HCEC 1CT (cell line): ENCODE measurements at regions not wholly inside any gene's neighbourhood (a gene's known extent, or its start where the extent isn't known, plus 50 kb on each side); places are given as distances from the start of the nearest gene placed in this dataset.

Source experiments
- DNase-seq: peaks from one replicate; pipeline ENCODE4 v3.0.0-alpha.2; 2017

DNA sequence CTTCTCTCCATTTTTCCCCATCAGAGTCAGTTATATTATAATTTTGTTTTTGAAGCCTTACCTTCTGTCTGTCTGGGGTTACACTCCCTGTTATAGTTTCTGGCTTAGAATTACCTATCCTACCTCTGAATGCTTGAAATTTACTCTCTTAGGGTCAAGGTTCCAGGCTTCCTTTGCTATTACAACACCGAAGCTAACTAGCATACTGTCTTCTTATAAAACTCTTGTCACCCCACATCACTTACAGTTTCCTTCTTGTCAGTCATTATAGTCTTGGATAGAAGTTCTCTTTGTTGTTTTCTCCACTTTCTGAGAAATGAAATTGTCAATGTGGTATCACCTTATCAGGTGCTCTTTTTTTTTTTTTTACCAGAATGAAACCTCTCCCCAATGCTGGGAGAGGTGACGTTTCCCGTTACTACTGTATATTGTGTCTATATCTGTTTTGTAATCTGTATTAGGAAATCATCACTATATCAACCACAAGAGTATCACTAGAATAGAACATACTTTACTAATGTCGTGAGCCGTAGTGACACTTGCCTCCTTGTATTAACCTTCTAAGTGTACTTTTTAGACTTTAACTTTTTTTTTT is 69.2 kb upstream of the PSMA6 start:
- DNase-seq = no peak

DNA sequence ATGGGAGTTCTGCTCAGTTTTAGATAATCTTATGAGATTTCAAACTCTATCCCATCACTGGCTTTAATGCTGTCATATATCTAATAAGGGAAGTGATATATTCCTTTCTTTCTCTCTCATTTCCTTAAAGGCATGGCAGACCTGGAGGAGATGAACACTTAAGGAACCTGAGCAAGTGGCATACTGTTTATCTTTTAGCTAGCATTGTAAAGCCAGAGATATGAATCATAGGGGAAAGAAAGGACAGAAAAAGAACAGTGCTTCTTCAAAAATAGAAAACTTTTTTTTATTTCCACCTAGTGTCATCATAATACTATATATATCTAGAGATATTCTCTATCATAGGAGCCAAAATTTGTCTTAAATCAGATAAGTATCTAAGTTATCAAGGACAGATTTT is 68.3 kb upstream of the PSMA6 start:
- DNase-seq = no peak

DNA sequence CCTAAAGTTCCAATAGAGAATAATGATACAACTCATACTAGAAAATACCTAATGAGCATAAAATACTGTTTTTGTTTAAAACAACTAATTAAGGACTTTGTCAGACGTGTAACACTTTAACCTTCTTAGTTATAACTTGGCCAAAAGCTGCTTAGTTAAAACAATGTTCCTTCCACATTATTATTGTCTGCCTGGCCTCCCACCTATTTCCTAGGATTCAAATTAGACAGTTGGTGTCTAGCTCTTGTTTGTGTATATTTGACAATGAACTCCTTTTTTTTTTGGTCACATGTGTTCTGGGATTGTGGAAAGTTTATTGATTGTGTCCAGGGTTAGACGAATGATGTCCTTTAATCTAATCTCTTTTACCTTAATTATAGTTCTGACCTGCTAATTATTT is 67.6 kb upstream of the PSMA6 start:
- DNase-seq = no peak

DNA sequence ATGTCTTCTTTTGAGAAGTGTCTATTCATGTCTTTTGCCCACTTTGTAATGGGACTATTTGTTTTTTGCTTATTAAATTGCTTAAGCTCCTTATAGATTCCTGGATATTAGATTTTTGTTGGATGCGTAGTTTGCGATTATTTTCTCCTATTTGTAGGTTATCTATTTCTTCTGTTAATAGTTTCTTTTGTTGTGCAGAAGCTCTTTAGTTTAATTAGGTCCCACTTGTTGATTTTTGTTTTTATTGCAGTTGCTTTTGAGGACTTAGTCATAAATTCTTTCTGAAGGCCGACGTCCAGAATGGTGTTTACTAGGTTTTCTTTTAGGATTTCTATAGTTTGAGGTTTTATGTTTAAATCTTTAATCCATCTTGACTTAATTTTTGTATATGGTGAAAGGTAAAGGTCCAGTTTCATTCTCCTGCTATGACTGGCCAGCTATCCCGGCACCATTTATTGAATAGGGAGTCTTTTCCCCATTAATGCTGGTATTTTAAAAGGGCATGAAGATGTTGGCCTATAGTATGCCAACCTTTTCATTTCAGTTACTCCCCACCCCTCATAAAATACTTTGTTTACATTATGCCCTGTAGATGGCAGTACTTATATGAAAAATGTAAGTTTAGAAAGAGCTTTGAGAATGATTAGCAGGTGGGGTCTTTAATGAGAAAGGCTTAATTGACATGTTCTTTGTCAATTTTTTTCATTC is 62.9 kb upstream of the PSMA6 start:
- no peak for DNase-seq

DNA sequence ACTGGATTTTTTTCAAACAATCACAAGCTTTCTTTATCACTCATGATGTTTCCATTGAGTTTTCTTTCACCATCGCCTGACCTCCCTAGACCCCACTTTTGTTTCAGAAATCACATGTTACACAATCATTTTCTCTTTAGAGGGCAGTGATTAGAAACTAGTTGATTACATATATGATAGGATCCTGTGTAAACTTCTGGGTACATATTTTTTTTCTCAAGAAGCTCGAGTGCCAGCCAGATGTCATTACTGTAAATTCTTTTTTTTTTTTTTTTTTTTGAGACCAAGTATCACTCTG is 62.4 kb upstream of the PSMA6 start:
- DNase-seq = no peak

DNA sequence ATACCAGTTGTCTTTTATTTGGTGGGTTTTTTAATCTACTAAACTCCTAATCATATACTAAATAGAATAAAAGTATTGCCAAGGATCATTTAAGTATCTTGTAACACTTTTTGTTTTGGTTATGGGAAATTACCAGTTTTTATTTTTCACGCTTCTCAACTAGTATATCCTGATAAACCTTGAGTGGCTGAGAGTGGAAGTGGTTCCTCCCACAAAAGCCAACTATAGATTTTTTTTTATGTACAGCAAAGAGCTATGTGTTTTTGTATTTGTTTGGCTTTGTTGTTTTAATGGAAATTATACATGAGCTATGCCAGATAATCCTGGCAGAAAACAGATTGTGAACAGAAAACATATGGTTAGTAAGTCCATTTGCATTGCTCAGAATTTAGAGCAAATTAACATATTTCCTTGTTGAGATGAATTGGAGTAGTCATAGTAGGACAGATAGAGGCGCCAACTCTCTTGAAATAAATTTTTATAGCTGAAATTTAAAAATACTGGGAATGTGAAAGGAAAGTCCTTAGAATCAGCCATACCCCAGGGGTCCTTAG is 60.9 kb upstream of the PSMA6 start:
- no peak for DNase-seq

DNA sequence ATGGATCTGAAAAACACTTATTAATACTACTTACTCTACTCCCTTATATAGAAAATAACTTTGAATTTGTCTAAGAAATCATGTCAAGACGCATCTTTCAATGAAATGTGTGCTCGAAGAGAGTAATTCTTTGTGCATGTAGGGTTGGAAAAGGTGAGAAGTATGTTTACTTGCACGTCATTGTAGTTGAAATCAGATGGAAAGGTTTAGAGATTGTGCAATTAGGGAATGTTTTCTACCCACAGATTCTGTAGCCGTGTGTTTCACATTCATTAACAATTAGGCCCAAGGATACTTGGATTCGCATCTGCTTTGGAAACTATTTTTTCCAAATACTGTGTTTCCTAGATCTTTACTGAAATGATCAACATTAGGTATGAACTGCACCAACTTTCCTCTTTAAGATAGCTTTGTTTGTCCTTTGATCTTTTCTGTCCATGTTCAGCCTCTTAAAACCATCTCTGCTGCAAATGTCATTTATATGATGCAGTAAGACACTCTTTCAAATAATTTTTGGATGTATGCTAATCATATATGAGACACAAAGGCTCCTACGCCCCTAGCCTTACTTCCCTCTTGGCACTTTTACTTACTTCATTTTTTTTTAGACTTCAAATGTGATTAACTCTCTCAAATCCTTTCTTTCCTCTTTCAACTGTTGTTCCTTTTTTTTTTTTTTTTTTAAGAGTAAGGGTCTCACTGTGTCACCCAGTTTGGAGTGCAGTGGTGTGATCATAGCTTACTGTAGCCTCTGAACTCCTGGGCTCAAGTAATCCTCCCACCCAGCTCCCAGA is 58.0 kb upstream of the PSMA6 start:
- DNase-seq = no peak

DNA sequence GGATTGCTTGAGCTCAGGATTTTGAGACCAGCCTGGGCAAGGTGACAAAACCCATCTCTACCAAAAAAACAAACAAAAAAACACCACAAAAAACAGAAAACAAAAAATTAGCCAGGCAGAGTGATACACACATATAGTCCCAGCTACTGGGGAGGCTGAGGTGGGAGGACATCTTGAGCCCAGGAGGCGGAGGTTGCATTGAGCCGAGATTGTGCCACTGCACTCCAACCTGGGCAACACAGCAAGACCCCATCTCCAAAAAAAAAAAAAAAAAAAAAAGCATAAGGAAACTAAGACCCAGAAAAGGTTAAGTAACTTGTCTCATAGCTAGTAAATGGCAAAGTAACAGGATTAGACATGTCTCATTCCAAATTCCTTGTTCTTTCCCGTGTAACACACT is 56.3 kb upstream of the PSMA6 start:
- DNase-seq = no peak

DNA sequence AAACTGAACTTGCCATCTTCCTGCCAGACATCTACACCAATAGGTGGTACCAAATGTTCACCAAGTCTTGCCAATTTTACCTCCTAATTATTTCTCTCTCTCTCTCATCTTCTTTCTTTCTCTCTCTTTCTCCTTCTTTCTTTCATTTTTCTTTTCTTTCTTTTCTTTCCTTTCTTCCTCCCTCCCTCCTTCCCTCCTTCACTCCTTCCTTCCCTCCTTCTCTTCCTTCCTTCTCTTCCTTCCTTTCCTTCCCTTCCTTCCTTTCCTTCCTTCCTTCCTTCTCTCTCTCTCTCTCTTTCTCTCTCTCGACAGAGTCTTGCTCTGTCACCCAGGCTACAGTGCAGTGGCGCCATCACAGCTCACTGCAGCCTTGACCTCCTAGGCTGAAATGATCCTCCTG is 55.4 kb upstream of the PSMA6 start:
- DNase-seq = no peak

DNA sequence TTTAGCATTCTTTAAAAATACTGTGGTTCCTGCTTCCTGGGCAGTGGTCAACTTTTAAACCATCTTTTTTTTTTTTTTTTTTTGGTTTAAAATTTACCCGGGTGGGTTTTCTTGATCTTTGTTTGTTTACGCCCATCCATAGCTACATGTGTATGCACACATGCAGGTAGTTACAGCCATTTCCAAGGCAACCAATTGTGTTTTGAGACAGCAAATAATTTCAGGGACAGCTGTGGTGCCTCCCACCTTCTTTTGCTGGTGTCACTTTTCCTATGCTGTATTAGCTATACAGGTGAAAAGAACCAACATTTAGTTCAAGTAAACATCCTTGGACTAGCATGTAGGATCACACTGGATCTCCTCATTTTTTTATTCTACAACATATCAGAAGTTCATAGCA is 52.0 kb upstream of the PSMA6 start:
- DNase-seq = no peak
